ENCODE measurements at regions not wholly inside any gene's neighbourhood (a gene's known extent, or its start where the extent isn't known, plus 50 kb on each side); places are given as distances from the start of the nearest gene placed in this dataset.

DNA sequence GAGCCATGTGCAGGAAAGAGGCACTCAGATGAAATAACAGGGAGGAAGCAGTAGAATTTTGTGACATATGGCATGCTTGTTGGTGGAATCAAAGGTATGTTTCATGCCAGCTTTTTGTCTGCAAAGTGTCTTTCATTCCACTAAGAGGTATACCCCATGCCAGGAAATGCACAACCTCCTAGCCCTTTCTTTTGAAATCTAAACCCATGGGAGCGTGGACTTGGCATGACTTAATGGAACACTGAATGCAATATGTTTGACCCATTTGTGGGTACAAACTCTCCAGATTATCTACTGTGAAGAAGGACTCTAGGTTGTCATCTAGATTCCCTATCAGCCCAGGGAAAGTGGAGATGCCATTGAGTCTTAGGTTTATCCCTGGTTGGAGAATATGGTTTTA lies 338.3 kb upstream of the TEX13C start:
- TF ChIP-seq, protein P1, sequence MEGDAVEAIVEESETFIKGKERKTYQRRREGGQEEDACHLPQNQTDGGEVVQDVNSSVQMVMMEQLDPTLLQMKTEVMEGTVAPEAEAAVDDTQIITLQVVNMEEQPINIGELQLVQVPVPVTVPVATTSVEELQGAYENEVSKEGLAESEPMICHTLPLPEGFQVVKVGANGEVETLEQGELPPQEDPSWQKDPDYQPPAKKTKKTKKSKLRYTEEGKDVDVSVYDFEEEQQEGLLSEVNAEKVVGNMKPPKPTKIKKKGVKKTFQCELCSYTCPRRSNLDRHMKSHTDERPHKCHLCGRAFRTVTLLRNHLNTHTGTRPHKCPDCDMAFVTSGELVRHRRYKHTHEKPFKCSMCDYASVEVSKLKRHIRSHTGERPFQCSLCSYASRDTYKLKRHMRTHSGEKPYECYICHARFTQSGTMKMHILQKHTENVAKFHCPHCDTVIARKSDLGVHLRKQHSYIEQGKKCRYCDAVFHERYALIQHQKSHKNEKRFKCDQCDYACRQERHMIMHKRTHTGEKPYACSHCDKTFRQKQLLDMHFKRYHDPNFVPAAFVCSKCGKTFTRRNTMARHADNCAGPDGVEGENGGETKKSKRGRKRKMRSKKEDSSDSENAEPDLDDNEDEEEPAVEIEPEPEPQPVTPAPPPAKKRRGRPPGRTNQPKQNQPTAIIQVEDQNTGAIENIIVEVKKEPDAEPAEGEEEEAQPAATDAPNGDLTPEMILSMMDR (IDR thresholded peaks at IDR 0.05) = no peak
- TF ChIP-seq EZH2phosphoT487 (IDR thresholded peaks at IDR 0.05) (no peak), EZH2 (IDR thresholded peaks at IDR 0.05) (no peak)
